ENCODE measurements at regions not wholly inside any gene's neighbourhood (a gene's known extent, or its start where the extent isn't known, plus 50 kb on each side); places are given as distances from the start of the nearest gene placed in this dataset.
"Not testable (repeated sequence)": the region's sequence is repeated elsewhere in the genome, so short reads cannot be mapped to it uniquely, and the experiment has no call there.

GRCh38 chr17:21778866-21779265 is 86.5 kb downstream of the KCNJ18 start:
- TF ChIP-seq POLR2A, CTCF, EP300 (IDR thresholded peaks at IDR 0.05): not testable (repeated sequence)

Data from suprapubic skin (tissue), 3 donors.